ENCODE measurements at regions not wholly inside any gene's neighbourhood (a gene's known extent, or its start where the extent isn't known, plus 50 kb on each side); places are given as distances from the start of the nearest gene placed in this dataset.
"Not testable (repeated sequence)": the region's sequence is repeated elsewhere in the genome, so short reads cannot be mapped to it uniquely, and the experiment has no call there.

- Histone ChIP-seq H3K4me1 (ENCODE audit: control insufficient read depth, insufficient read depth, low read length) (no peaks in the 10 kb centered on the region), H3K4me3 (ENCODE audit: low read length) (no peak overlapping the region), H3K9me3 (ENCODE audit: control insufficient read depth, low read length) (no peaks in the 10 kb centered on the region), H3K27me3 (ENCODE audit: control insufficient read depth, insufficient read depth) (no peaks in the 10 kb centered on the region), H3K27ac (ENCODE audit: low read length) (no peak overlapping the region)
- WGBS: 93% methylated on average over 3 of the region's 3 CpGs
- DNase-seq: no peak
- no peak for ATAC-seq
- intact Hi-C loops (cut with DNase I): no loop called here
These were observed 75.9 kb upstream of the ZNF746 start for GRCh38 chr7:149573519-149573918.

- H3K9me3 ChIP-seq (ENCODE audit: control insufficient read depth, low read length); intact Hi-C loops (cut with DNase I); H3K4me3 ChIP-seq (ENCODE audit: low read length); H3K27ac ChIP-seq (ENCODE audit: low read length); DNase-seq; H3K4me1 ChIP-seq (ENCODE audit: control insufficient read depth, insufficient read depth, low read length); ATAC-seq; H3K27me3 ChIP-seq (ENCODE audit: control insufficient read depth, insufficient read depth): not testable (repeated sequence)
- whole genome bisulfite sequencing: 95% methylated on average over 8 of the region's 8 CpGs
These were observed 75.3 kb upstream of the ZNF746 start for GRCh38 chr7:149572920-149573319.

- ATAC-seq (no peak), DNase-seq (no peak)
- H3K4me3 ChIP-seq (ENCODE audit: low read length): no peak overlapping the region
- peaks cover 6% of the 10 kb centered on the region for H3K4me1 ChIP-seq (ENCODE audit: control insufficient read depth, insufficient read depth, low read length)
- no peak overlapping the region for H3K27ac ChIP-seq (ENCODE audit: low read length)
- 97% methylated on average over 11 of the region's 11 CpGs for WGBS
- H3K27me3 ChIP-seq (ENCODE audit: control insufficient read depth, insufficient read depth): no peaks in the 10 kb centered on the region
- no peaks in the 10 kb centered on the region for H3K9me3 ChIP-seq (ENCODE audit: control insufficient read depth, low read length)
- intact Hi-C loops (cut with DNase I): no loop called here
These were observed 73.2 kb upstream of the ZNF746 start for GRCh38 chr7:149570784-149571183.

GRCh38 chr7:149569726-149570422 is 72.3 kb upstream of the ZNF746 start:
- no peak overlapping the region for H3K4me3 ChIP-seq (ENCODE audit: low read length)
- H3K27me3 ChIP-seq (ENCODE audit: control insufficient read depth, insufficient read depth): no peaks in the 10 kb centered on the region
- no peaks in the 10 kb centered on the region for H3K9me3 ChIP-seq (ENCODE audit: control insufficient read depth, low read length)
- no peak overlapping the region for H3K27ac ChIP-seq (ENCODE audit: low read length)
- peaks cover 6% of the 10 kb centered on the region for H3K4me1 ChIP-seq (ENCODE audit: control insufficient read depth, insufficient read depth, low read length)
- DNase-seq (no peak), ATAC-seq (no peak)
- 98% methylated on average over 12 of the region's 12 CpGs for WGBS
- intact Hi-C loops (cut with DNase I): no loop called here

- ATAC-seq (no peak), DNase-seq (no peak)
- Histone ChIP-seq H3K27me3 (ENCODE audit: control insufficient read depth, insufficient read depth) (no peaks in the 10 kb centered on the region), H3K9me3 (ENCODE audit: control insufficient read depth, low read length) (no peaks in the 10 kb centered on the region), H3K27ac (ENCODE audit: low read length) (no peak overlapping the region), H3K4me3 (ENCODE audit: low read length) (no peak overlapping the region), H3K4me1 (ENCODE audit: control insufficient read depth, insufficient read depth, low read length) (peaks cover 6% of the 10 kb centered on the region)
- intact Hi-C loops (cut with DNase I): no loop called here
- 98% methylated on average over 6 of the region's 6 CpGs for WGBS
These were observed 71.6 kb upstream of the ZNF746 start for GRCh38 chr7:149569025-149569725.

- WGBS: over 99% methylated on average over 5 of the region's 5 CpGs
- peaks cover 6% of the 10 kb centered on the region for H3K4me1 ChIP-seq (ENCODE audit: control insufficient read depth, insufficient read depth, low read length)
- intact Hi-C loops (cut with DNase I): no loop called here
- DNase-seq (no peak), ATAC-seq (no peak)
- H3K9me3 ChIP-seq (ENCODE audit: control insufficient read depth, low read length): no peaks in the 10 kb centered on the region
- no peak overlapping the region for H3K27ac ChIP-seq (ENCODE audit: low read length)
- H3K27me3 ChIP-seq (ENCODE audit: control insufficient read depth, insufficient read depth): no peaks in the 10 kb centered on the region
- H3K4me3 ChIP-seq (ENCODE audit: low read length): no peak overlapping the region
These were observed 70.6 kb upstream of the ZNF746 start for GRCh38 chr7:149568218-149568617.

- H3K4me1 ChIP-seq (ENCODE audit: control insufficient read depth, insufficient read depth, low read length): peaks cover 6% of the 10 kb centered on the region
- H3K27me3 ChIP-seq (ENCODE audit: control insufficient read depth, insufficient read depth): no peaks in the 10 kb centered on the region
- intact Hi-C loops (cut with DNase I): no loop called here
- H3K27ac ChIP-seq (ENCODE audit: low read length): no peak overlapping the region
- 96% methylated on average over 3 of the region's 3 CpGs for WGBS
- no peak overlapping the region for H3K4me3 ChIP-seq (ENCODE audit: low read length)
- ATAC-seq (no peak), DNase-seq (no peak)
- H3K9me3 ChIP-seq (ENCODE audit: control insufficient read depth, low read length): no peaks in the 10 kb centered on the region
These were observed 68.5 kb upstream of the ZNF746 start for GRCh38 chr7:149566103-149566502.

GRCh38 chr7:149565096-149565382 is 67.4 kb upstream of the ZNF746 start:
- H3K27me3 ChIP-seq (ENCODE audit: control insufficient read depth, insufficient read depth): no peaks in the 10 kb centered on the region
- ATAC-seq (no peak), DNase-seq (no peak)
- no peak overlapping the region for H3K4me3 ChIP-seq (ENCODE audit: low read length)
- intact Hi-C loops (cut with DNase I): no loop called here
- no peaks in the 10 kb centered on the region for H3K9me3 ChIP-seq (ENCODE audit: control insufficient read depth, low read length)
- 58% methylated on average over 1 of the region's 1 CpG for WGBS
- peaks cover 6% of the 10 kb centered on the region for H3K4me1 ChIP-seq (ENCODE audit: control insufficient read depth, insufficient read depth, low read length)
- H3K27ac ChIP-seq (ENCODE audit: low read length): no peak overlapping the region

- intact Hi-C loops (cut with DNase I): no loop called here
- DNase-seq: no peak
- Histone ChIP-seq H3K9me3 (ENCODE audit: control insufficient read depth, low read length) (no peaks in the 10 kb centered on the region), H3K27me3 (ENCODE audit: control insufficient read depth, insufficient read depth) (no peaks in the 10 kb centered on the region), H3K4me1 (ENCODE audit: control insufficient read depth, insufficient read depth, low read length) (peaks cover 6% of the 10 kb centered on the region), H3K4me3 (ENCODE audit: low read length) (no peak overlapping the region), H3K27ac (ENCODE audit: low read length) (no peak overlapping the region)
- no peak for ATAC-seq
- 63% methylated on average over 4 of the region's 4 CpGs for WGBS
These were observed 66.9 kb upstream of the ZNF746 start for GRCh38 chr7:149564340-149565095.

- DNase-seq: no peak
- no peak overlapping the region for H3K27ac ChIP-seq (ENCODE audit: low read length)
- intact Hi-C loops (cut with DNase I): no loop called here
- no peaks in the 10 kb centered on the region for H3K9me3 ChIP-seq (ENCODE audit: control insufficient read depth, low read length)
- no peaks in the 10 kb centered on the region for H3K4me1 ChIP-seq (ENCODE audit: control insufficient read depth, insufficient read depth, low read length)
- no peaks in the 10 kb centered on the region for H3K27me3 ChIP-seq (ENCODE audit: control insufficient read depth, insufficient read depth)
- WGBS: 84% methylated on average over 4 of the region's 4 CpGs
- H3K4me3 ChIP-seq (ENCODE audit: low read length): no peak overlapping the region
- no peak for ATAC-seq
These were observed 65.0 kb upstream of the ZNF746 start for GRCh38 chr7:149562602-149563001.

GRCh38 chr7:149561072-149561471 is 63.5 kb upstream of the ZNF746 start:
- H3K27ac ChIP-seq (ENCODE audit: low read length): no peak overlapping the region
- intact Hi-C loops (cut with DNase I): no loop called here
- 64% methylated on average over 3 of the region's 3 CpGs for WGBS
- H3K27me3 ChIP-seq (ENCODE audit: control insufficient read depth, insufficient read depth): no peaks in the 10 kb centered on the region
- H3K9me3 ChIP-seq (ENCODE audit: control insufficient read depth, low read length): no peaks in the 10 kb centered on the region
- no peak overlapping the region for H3K4me3 ChIP-seq (ENCODE audit: low read length)
- no peaks in the 10 kb centered on the region for H3K4me1 ChIP-seq (ENCODE audit: control insufficient read depth, insufficient read depth, low read length)
- no peak for ATAC-seq
- DNase-seq: no peak
